H9 (cell line): ENCODE measurements at regions not wholly inside any gene's neighbourhood (a gene's known extent, or its start where the extent isn't known, plus 50 kb on each side); places are given as distances from the start of the nearest gene placed in this dataset.

Experiments
- DNase-seq: peaks from one replicate; pipeline ENCODE4 v3.0.0-alpha.2; 2017
- H2AFZ ChIP-seq: one replicate; pipeline ENCODE4 v1.6.1; 2013; ENCODE audit warnings: mild to moderate bottlenecking, low read length, control low read depth, moderate library complexity
- H2AK5ac ChIP-seq: 2 replicates; pipeline ENCODE4 v1.6.1; 2013; ENCODE audit warnings: low read length, control low read depth, mixed read lengths; ENCODE audit not compliant: insufficient read length
- H2BK120ac ChIP-seq: one replicate; pipeline ENCODE4 v1.6.1; 2013; ENCODE audit warnings: low read depth, mild to moderate bottlenecking, low read length, control low read depth, inconsistent platforms; ENCODE audit not compliant: poor library complexity, severe bottlenecking
- H2BK12ac ChIP-seq: 2 replicates; pipeline ENCODE4 v1.6.1; 2013; ENCODE audit warnings: low read length, control low read depth, mixed read lengths, low read depth; ENCODE audit not compliant: insufficient read length
- H2BK15ac ChIP-seq: 2 replicates; pipeline ENCODE4 v1.6.1; 2013; ENCODE audit warnings: low read depth, low read length, control low read depth
- H2BK20ac ChIP-seq: one replicate; pipeline ENCODE4 v1.6.1; 2013; ENCODE audit warnings: low read depth, mild to moderate bottlenecking, low read length, control low read depth, inconsistent platforms; ENCODE audit not compliant: poor library complexity, severe bottlenecking
- H2BK5ac ChIP-seq: 2 replicates; pipeline ENCODE4 v1.6.1; 2013; ENCODE audit warnings: low read length, control low read depth, mixed read lengths; ENCODE audit not compliant: insufficient read length
- H3K14ac ChIP-seq: 2 replicates; pipeline ENCODE4 v1.6.1; 2013; ENCODE audit warnings: low read length, control low read depth; ENCODE audit not compliant: insufficient read depth
- H3K18ac ChIP-seq: 2 replicates; pipeline ENCODE4 v1.6.1; 2013; ENCODE audit warnings: low read depth, mild to moderate bottlenecking, mixed read lengths, low read length, control low read depth; ENCODE audit not compliant: insufficient read length
- H3K23ac ChIP-seq: 2 replicates; pipeline ENCODE4 v1.6.1; 2013; ENCODE audit warnings: low read length, control low read depth, mixed read lengths, low read depth; ENCODE audit not compliant: insufficient read length
- H3K23me2 ChIP-seq: 2 replicates; pipeline ENCODE4 v1.6.1; 2013; ENCODE audit warnings: low read depth, mild to moderate bottlenecking, mixed read lengths, low read length, control low read depth; ENCODE audit not compliant: insufficient read length, poor library complexity, severe bottlenecking
- H3K27ac ChIP-seq: 2 replicates; pipeline ENCODE4 v1.5.1; 2013; ENCODE audit warnings: low read length, control low read depth, mixed read lengths, low read depth; ENCODE audit not compliant: insufficient read length
- H3K27me3 ChIP-seq: 2 replicates; pipeline ENCODE4 v1.6.1; 2013; ENCODE audit warnings: low read length, control low read depth, inconsistent platforms; ENCODE audit not compliant: insufficient read depth
- H3K4ac ChIP-seq: 2 replicates; pipeline ENCODE4 v1.6.1; 2013; ENCODE audit warnings: low read depth, mild to moderate bottlenecking, control low read depth, inconsistent platforms, low read length, moderate library complexity
- H3K4me1 ChIP-seq: 2 replicates; pipeline ENCODE4 v1.6.1; 2013; ENCODE audit warnings: low read length, control low read depth, inconsistent platforms; ENCODE audit not compliant: insufficient read depth
- H3K4me2 ChIP-seq: 2 replicates; pipeline ENCODE4 v1.6.1; 2013; ENCODE audit warnings: low read length, control low read depth, mixed read lengths; ENCODE audit not compliant: insufficient read length, insufficient read depth
- H3K56ac ChIP-seq: 2 replicates; pipeline ENCODE4 v1.6.1; 2013; ENCODE audit warnings: low read depth, mild to moderate bottlenecking, mixed read lengths, low read length, control low read depth; ENCODE audit not compliant: insufficient read length
- H3K79me1 ChIP-seq: 2 replicates; pipeline ENCODE4 v1.6.1; 2013; ENCODE audit warnings: low read depth, mild to moderate bottlenecking, moderate library complexity, low read length, control low read depth, inconsistent platforms; ENCODE audit not compliant: insufficient read depth, poor library complexity, severe bottlenecking
- H3K79me2 ChIP-seq: 2 replicates; pipeline ENCODE4 v1.6.1; 2013; ENCODE audit warnings: low read length, control low read depth, inconsistent platforms; ENCODE audit not compliant: insufficient read depth
- H3K9ac ChIP-seq: 2 replicates; pipeline ENCODE4 v1.6.1; 2013; ENCODE audit warnings: low read length, control low read depth, mixed read lengths; ENCODE audit not compliant: insufficient read length; ENCODE audit errors: extremely low read depth
- H3K9me3 ChIP-seq: one replicate; pipeline ENCODE4 v1.6.1; 2013; ENCODE audit warnings: low read depth, low read length, inconsistent platforms; ENCODE audit not compliant: control insufficient read depth
- H3T11ph ChIP-seq: one replicate; pipeline ENCODE4 v1.6.1; 2013; ENCODE audit warnings: mild to moderate bottlenecking, low read length, control low read depth, inconsistent platforms
- H4K20me1 ChIP-seq: one replicate; pipeline ENCODE4 v1.6.1; 2013; ENCODE audit not compliant: control insufficient read depth, insufficient read length, insufficient read depth
- H4K5ac ChIP-seq: 2 replicates; pipeline ENCODE4 v1.6.1; 2013; ENCODE audit warnings: low read depth, mild to moderate bottlenecking, mixed read lengths, low read length, control low read depth; ENCODE audit not compliant: insufficient read length
- H4K8ac ChIP-seq: replicated peaks from 2 replicates; pipeline ENCODE4 v1.6.1; 2013; ENCODE audit warnings: low read length, control low read depth, mixed read lengths, low read depth; ENCODE audit not compliant: insufficient read length
- H4K91ac ChIP-seq: 2 replicates; pipeline ENCODE4 v1.6.1; 2013; ENCODE audit warnings: low read depth, mild to moderate bottlenecking, moderate library complexity, mixed read lengths, low read length, control low read depth; ENCODE audit not compliant: insufficient read length
- H3K27ac Mint-ChIP-seq, 3 experiments: 2 replicates in 2 of 3; 3 replicates in 1 of 3; pipeline ENCODE4 v1.8.0; 2020 to 2021; ENCODE audit warnings: mixed read lengths in 3 of 3, mild to moderate bottlenecking in 1 of 3, moderate library complexity in 1 of 3
- H3K27me3 Mint-ChIP-seq: 2 replicates; pipeline ENCODE4 v1.8.0; 2021; ENCODE audit warnings: low read depth, mild to moderate bottlenecking, moderate library complexity, mixed read lengths
- H3K36me3 Mint-ChIP-seq, 3 experiments: 2 replicates in 2 of 3; 3 replicates in 1 of 3; pipeline ENCODE4 v1.8.0; 2020 to 2021; ENCODE audit warnings: low read depth in 3 of 3, mixed read lengths in 3 of 3; ENCODE audit not compliant: insufficient read depth in 1 of 3
- H3K4me1 Mint-ChIP-seq, 2 experiments: 2 replicates each; pipeline ENCODE4 v1.8.0; 2020; ENCODE audit warnings: mixed read lengths in 2 of 2
- H3K4me3 Mint-ChIP-seq, 2 experiments: 2 replicates in 1 of 2; 3 replicates in 1 of 2; pipeline ENCODE4 v1.8.0; 2020 to 2021; ENCODE audit warnings: mild to moderate bottlenecking in 2 of 2, mixed read lengths in 2 of 2, moderate library complexity in 1 of 2
- H3K9me3 Mint-ChIP-seq, 2 experiments: 2 replicates in 1 of 2; 3 replicates in 1 of 2; pipeline ENCODE4 v1.8.0; 2020; ENCODE audit warnings: mild to moderate bottlenecking in 2 of 2, mixed read lengths in 2 of 2, moderate library complexity in 1 of 2
- CTCF ChIP-seq: fragments of 200-600 bp; sonication (generic); conservative IDR thresholded peaks from 3 replicates; pipeline ENCODE4 v1.8.0; 2021; ENCODE audit warnings: antibody characterized with exemption, mild to moderate bottlenecking

GRCh38 chr17:13678361-13678760, 76.6 kb upstream of the HS3ST3A1 start:
- no peak overlapping the region for H3K4me2 ChIP-seq
- H2BK15ac ChIP-seq: no peak overlapping the region
- H3K4me3 Mint-ChIP-seq: no peak overlapping the region
- H2BK5ac ChIP-seq: no peak overlapping the region
- no peak overlapping the region for H3K27ac Mint-ChIP-seq
- no peaks in the 10 kb centered on the region for H3K27me3 Mint-ChIP-seq
- H4K20me1 ChIP-seq: no peaks in the 10 kb centered on the region
- no peak overlapping the region for H4K91ac ChIP-seq
- H3K79me1 ChIP-seq: no peaks in the 10 kb centered on the region
- no peak overlapping the region for H2BK20ac ChIP-seq
- no peak overlapping the region for H3K23ac ChIP-seq
- TF ChIP-seq CTCF: no peak
- no peaks in the 10 kb centered on the region for H3K4me1 ChIP-seq
- no peak overlapping the region for H4K5ac ChIP-seq
- H2BK120ac ChIP-seq: no peak overlapping the region
- no peak overlapping the region for H3K14ac ChIP-seq
- no peak for DNase-seq
- H3K18ac ChIP-seq: no peak overlapping the region
- no peak overlapping the region for H3K56ac ChIP-seq
- no peak overlapping the region for H3K9ac ChIP-seq
- no peaks in the 10 kb centered on the region for H3K4me1 Mint-ChIP-seq
- no peaks in the 10 kb centered on the region for H3K27me3 ChIP-seq
- no peaks in the 10 kb centered on the region for H3K9me3 ChIP-seq
- no peaks in the 10 kb centered on the region for H3K36me3 Mint-ChIP-seq
- no peak overlapping the region for H3K4ac ChIP-seq
- no peak overlapping the region for H4K8ac ChIP-seq
- no peak overlapping the region for H2AK5ac ChIP-seq
- H2AFZ ChIP-seq: no peak overlapping the region
- H2BK12ac ChIP-seq: no peak overlapping the region
- peaks cover 0 to 2% of the 10 kb centered on the region in 2 experiments; a peak in 1 of 5 replicates for H3K9me3 Mint-ChIP-seq
- H3K23me2 ChIP-seq: no peaks in the 10 kb centered on the region
- H3K79me2 ChIP-seq: no peaks in the 10 kb centered on the region
- no peak overlapping the region for H3T11ph ChIP-seq
- no peak overlapping the region for H3K27ac ChIP-seq
